NB4 (cell line): ENCODE measurements at regions not wholly inside any gene's neighbourhood (a gene's known extent, or its start where the extent isn't known, plus 50 kb on each side); places are given as distances from the start of the nearest gene placed in this dataset.
A peak's percentile ranks its signal among the peaks of the same experiment; 100 is the strongest.

ENCODE experiments used
- DNase-seq: peaks from one replicate; pipeline ENCODE4 v3.0.0; 2010; ENCODE audit warnings: low read depth
- H3K4me3 ChIP-seq: one replicate; pipeline ENCODE4 v1.5.1; 2011; ENCODE audit warnings: mild to moderate bottlenecking, low read depth, low read length, moderate library complexity
- CTCF ChIP-seq: IDR thresholded peaks from one replicate; pipeline ENCODE4 v1.5.1; 2012; ENCODE audit warnings: low read depth, low read length
- MAX ChIP-seq: IDR thresholded peaks from 2 replicates; pipeline ENCODE4 v1.6.1; 2011; ENCODE audit warnings: low read depth, low read length
- MYC ChIP-seq: IDR thresholded peaks from 2 replicates; pipeline ENCODE4 v1.6.1; 2011; ENCODE audit warnings: low read depth, low read length
- POLR2A ChIP-seq: IDR thresholded peaks from 2 replicates; pipeline ENCODE4 v1.6.1; 2011; ENCODE audit warnings: mild to moderate bottlenecking; ENCODE audit not compliant: insufficient read length; ENCODE audit errors: extremely low read depth

GRCh38 chr7:119482671-119483070 is 790.3 kb upstream of the KCND2 start:
- no peak overlapping the region for H3K4me3 ChIP-seq
- DNase-seq = peak; percentile 7
- no peak for TF ChIP-seq POLR2A
- TF ChIP-seq MAX = no peak
- TF ChIP-seq MYC = no peak
- no peak for TF ChIP-seq CTCF

GRCh38 chr7:119483364-119483763 is 789.6 kb upstream of the KCND2 start:
- H3K4me3 ChIP-seq = no peak overlapping the region
- no peak for DNase-seq
- TF ChIP-seq CTCF (no peak), MYC (no peak), POLR2A (no peak), MAX (no peak)

DNA sequence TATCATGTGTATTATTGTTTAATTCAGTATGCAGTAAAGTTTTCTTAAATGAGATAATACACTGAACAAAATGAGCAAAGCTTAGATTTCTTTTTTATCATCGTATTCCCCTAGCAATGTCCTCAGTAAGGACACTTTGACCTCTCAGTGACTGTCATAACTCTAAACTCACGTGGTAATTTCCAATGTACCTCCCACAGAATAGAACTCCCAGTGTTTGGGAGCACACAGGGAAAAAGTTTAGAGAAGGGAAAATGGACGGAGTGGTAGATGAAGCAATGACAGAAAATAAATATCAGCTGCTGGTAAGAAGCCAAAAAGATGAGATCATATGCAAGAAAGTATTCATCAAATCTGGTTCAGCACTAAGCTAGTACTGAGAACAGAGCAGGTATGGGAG is 758.6 kb upstream of the KCND2 start:
- DNase-seq = no peak
- TF ChIP-seq POLR2A (no peak), MAX (no peak), MYC (no peak), CTCF (no peak)
- H3K4me3 ChIP-seq = no peak overlapping the region

DNA sequence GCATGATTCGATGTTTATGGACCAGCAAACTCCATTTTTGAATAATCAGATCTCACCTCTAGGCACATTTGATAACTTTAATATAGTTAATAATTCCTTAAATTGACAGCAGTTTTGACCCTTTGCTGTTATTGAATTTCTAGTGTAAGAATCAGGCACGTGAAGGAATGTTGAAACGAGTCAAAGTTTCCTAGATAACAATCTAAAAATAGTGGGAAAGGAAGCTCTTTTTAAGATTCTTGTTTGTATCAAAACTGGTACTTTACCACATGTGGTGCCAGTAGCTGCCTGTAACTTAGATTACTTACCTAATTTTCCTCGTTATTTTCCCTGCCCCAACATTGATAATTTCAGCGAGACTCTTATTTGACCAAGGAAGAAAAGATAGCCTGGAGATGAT is 757.8 kb upstream of the KCND2 start:
- no peak for DNase-seq
- H3K4me3 ChIP-seq = no peak overlapping the region
- TF ChIP-seq MYC = no peak
- TF ChIP-seq MAX = no peak
- no peak for TF ChIP-seq CTCF
- no peak for TF ChIP-seq POLR2A

- no peak overlapping the region for H3K4me3 ChIP-seq
- DNase-seq = no peak
- TF ChIP-seq MYC (no peak), MAX (no peak), POLR2A (no peak), CTCF (no peak)
Observed at GRCh38 chr7:119515962-119516361, 757.0 kb upstream of the KCND2 start.

DNA sequence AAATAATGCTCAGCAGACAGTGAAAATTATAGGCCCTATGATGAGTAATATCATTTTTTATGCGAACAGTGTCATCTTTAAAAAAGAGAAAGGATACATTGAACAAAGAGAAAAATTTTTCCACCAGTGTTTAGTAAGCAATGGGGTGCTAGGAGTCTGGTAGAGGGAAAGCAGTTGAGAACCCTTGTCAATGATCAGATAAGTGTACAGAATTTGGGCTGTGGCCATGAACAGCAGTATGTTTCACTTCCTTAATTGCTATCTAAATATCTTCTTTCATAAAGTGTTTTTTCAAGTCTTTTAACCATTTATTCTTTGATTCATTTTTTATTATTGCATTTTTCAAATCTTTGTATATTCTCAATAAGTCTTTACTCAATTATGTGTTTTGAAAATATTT is 750.7 kb upstream of the KCND2 start:
- DNase-seq = no peak
- no peak overlapping the region for H3K4me3 ChIP-seq
- TF ChIP-seq POLR2A (no peak), MYC (no peak), MAX (no peak), CTCF (no peak)
